HepG2 (cell line): ENCODE measurements at regions not wholly inside any gene's neighbourhood (a gene's known extent, or its start where the extent isn't known, plus 50 kb on each side); places are given as distances from the start of the nearest gene placed in this dataset.

Experiments used
- AKAP8 ChIP-seq: sonication (generic); formaldehyde crosslinking; IDR thresholded peaks from 2 replicates; pipeline ENCODE4 v1.5.1; 2020; ENCODE audit warnings: mild to moderate bottlenecking, missing genetic modification reagents
- ATF7 ChIP-seq, 2 experiments: fragments of 450-650 bp in 1 of 2; sonication (generic) in 1 of 2; formaldehyde crosslinking in 1 of 2; IDR thresholded peaks; 2 replicates each; pipeline versions ENCODE4 v1.4.0 to v1.6.1; 2016 to 2020; ENCODE audit warnings: antibody characterized with exemption in 1 of 2, mild to moderate bottlenecking in 1 of 2, missing genetic modification reagents in 1 of 2
- EP300 ChIP-seq, 3 experiments: sonication (generic) in 1 of 3; formaldehyde crosslinking in 1 of 3; IDR thresholded peaks; 2 replicates each; pipeline versions ENCODE4 v1.5.1 to v1.6.1; 2011 to 2020; ENCODE audit warnings: low read depth in 2 of 3, low read length in 2 of 3, borderline replicate concordance in 1 of 3, improper control_type of control experiment in 1 of 3, mild to moderate bottlenecking in 1 of 3, missing genetic modification reagents in 1 of 3, moderate library complexity in 1 of 3
- HNF4A ChIP-seq: sonication (generic); formaldehyde crosslinking; IDR thresholded peaks from 2 replicates; pipeline ENCODE4 v1.4.0; 2020; ENCODE audit warnings: missing genetic modification reagents
- MED1 ChIP-seq: sonication (generic); formaldehyde crosslinking; IDR thresholded peaks from 2 replicates; pipeline ENCODE4 v1.4.0; 2020; ENCODE audit warnings: missing genetic modification reagents
- MED13 ChIP-seq: sonication (generic); formaldehyde crosslinking; IDR thresholded peaks from 2 replicates; pipeline ENCODE4 v1.5.0; 2020; ENCODE audit warnings: missing genetic modification reagents
- MLXIP ChIP-seq: sonication (generic); formaldehyde crosslinking; IDR thresholded peaks from 2 replicates; pipeline ENCODE4 v1.9.0; 2021; ENCODE audit warnings: missing genetic modification reagents, borderline replicate concordance
- NCOA1 ChIP-seq: sonication (generic); formaldehyde crosslinking; IDR thresholded peaks from 2 replicates; pipeline ENCODE4 v1.9.0; 2021; ENCODE audit warnings: missing genetic modification reagents
- NR0B2 ChIP-seq: sonication (generic); formaldehyde crosslinking; IDR thresholded peaks from 2 replicates; pipeline ENCODE4 v1.4.0; 2020; ENCODE audit warnings: mild to moderate bottlenecking, missing genetic modification reagents
- PLRG1 ChIP-seq: fragments of 450-650 bp; conservative IDR thresholded peaks from 2 replicates; pipeline ENCODE4 v1.6.1; 2016
- SMYD3 ChIP-seq: sonication (generic); formaldehyde crosslinking; IDR thresholded peaks from 2 replicates; pipeline ENCODE4 v1.8.1; 2023; ENCODE audit warnings: mild to moderate bottlenecking, missing genetic modification reagents
- SOX5 ChIP-seq: IDR thresholded peaks from 2 replicates; pipeline ENCODE4 v1.6.1; 2016; ENCODE audit warnings: borderline replicate concordance
- TSC22D2 ChIP-seq: sonication (generic); formaldehyde crosslinking; IDR thresholded peaks from 2 replicates; pipeline ENCODE4 v1.5.1; 2020; ENCODE audit warnings: missing genetic modification reagents, mild to moderate bottlenecking, borderline replicate concordance
- ZBTB38 ChIP-seq: sonication (generic); formaldehyde crosslinking; IDR thresholded peaks from 2 replicates; pipeline ENCODE4 v1.5.1; 2020; ENCODE audit warnings: mild to moderate bottlenecking, missing genetic modification reagents
- ZMYM3 ChIP-seq: sonication (generic); formaldehyde crosslinking; IDR thresholded peaks from 2 replicates; pipeline ENCODE4 v1.5.1; 2020; ENCODE audit warnings: mild to moderate bottlenecking, missing genetic modification reagents
- ZNF350 ChIP-seq: sonication (generic); formaldehyde crosslinking; IDR thresholded peaks from 2 replicates; pipeline ENCODE4 v1.4.0; 2020; ENCODE audit warnings: mild to moderate bottlenecking, low read depth, missing genetic modification reagents, borderline replicate concordance
- ZNF549 ChIP-seq: sonication (generic); formaldehyde crosslinking; IDR thresholded peaks from 2 replicates; pipeline ENCODE4 v1.5.0; 2020; ENCODE audit warnings: missing genetic modification reagents
- ZSCAN9 ChIP-seq: IDR thresholded peaks from 2 replicates; pipeline ENCODE4 v1.6.1; 2016; ENCODE audit warnings: borderline replicate concordance
- TF ChIP-seq, protein P1 (sequence below): sonication (generic); formaldehyde crosslinking; IDR thresholded peaks from 2 replicates; pipeline ENCODE4 v1.9.0; 2021; ENCODE audit warnings: missing genetic modification reagents, mild to moderate bottlenecking, borderline replicate concordance
- TF ChIP-seq, protein P2 (sequence below): sonication (generic); formaldehyde crosslinking; IDR thresholded peaks from 2 replicates; pipeline ENCODE4 v1.5.1; 2020; ENCODE audit warnings: mild to moderate bottlenecking, missing genetic modification reagents, borderline replicate concordance
- TF ChIP-seq, protein P3 (sequence below), 2 experiments: fragments of 450-650 bp in 1 of 2; sonication (generic) in 1 of 2; formaldehyde crosslinking; IDR thresholded peaks; 2 replicates each; pipeline versions ENCODE4 v1.5.0 to v1.8.0; 2020 to 2022; ENCODE audit warnings: mild to moderate bottlenecking in 1 of 2, missing genetic modification reagents in 1 of 2

DNA sequence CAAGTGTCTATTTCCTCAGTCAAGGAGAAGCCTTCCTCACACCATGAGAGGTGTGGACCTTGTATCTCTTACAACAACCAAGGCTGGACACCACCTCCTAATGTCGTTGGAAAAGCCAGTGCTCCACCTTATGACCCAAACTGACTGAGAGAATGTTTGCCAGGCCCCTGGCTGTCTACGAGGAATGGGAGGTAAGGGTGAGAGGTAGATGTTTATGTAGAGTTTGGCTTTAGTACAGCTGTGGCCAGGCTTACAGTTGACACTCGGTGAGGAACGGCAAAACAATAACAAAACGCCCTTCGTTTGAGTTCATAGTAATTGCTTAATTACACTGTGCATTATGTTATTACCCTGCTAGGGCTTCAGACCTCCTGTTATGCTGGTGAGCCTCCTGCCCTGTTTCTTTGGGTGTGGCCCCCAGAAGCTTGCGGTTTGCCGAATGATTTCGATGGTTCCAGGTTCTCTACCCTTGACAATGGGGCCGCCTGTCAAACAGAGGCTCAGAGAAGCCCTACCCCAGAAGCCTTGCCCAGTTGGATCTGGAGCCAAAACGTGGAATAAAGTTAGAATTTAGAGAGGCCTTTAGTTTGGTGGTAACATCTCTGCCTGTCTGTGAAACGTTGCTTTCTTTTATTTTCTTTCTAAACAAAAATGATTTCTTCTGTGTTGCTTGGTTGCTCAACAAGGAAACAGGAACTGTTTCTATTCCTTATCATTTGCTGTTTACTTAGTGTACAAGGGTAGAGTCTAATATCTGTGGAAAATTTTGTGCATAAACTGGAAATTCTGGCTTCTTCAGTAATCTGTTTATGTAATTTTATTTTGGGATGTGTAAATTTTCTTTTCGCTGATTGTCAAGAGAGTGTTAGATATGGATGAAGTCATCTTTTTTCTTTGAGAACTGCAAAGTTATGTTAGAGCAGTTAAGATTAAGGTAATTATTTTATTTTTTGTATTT lies 60.4 kb upstream of the FOXQ1 start (continued):
- TF ChIP-seq, protein P1, sequence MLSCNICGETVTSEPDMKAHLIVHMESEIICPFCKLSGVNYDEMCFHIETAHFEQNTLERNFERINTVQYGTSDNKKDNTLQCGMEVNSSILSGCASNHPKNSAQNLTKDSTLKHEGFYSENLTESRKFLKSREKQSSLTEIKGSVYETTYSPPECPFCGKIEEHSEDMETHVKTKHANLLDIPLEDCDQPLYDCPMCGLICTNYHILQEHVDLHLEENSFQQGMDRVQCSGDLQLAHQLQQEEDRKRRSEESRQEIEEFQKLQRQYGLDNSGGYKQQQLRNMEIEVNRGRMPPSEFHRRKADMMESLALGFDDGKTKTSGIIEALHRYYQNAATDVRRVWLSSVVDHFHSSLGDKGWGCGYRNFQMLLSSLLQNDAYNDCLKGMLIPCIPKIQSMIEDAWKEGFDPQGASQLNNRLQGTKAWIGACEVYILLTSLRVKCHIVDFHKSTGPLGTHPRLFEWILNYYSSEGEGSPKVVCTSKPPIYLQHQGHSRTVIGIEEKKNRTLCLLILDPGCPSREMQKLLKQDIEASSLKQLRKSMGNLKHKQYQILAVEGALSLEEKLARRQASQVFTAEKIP (CRISPR knock-in tag): no peak
- TF ChIP-seq MED13 (CRISPR knock-in tag) (no peak), SMYD3 (CRISPR knock-in tag) (0 out of 2 replicates have a peak, but pooled peaks have one; percentile 24), ZSCAN9 (CRISPR knock-in tag) (no peak), MED1 (CRISPR knock-in tag) (peak; percentile 40; the same call in 1 of the 2 replicates), MLXIP (no peak), ZBTB38 (CRISPR knock-in tag) (peak; percentile 98), NR0B2 (CRISPR knock-in tag) (no peak), TSC22D2 (no peak), NCOA1 (CRISPR knock-in tag) (no peak), HNF4A (CRISPR knock-in tag) (0 out of 2 replicates have a peak, but pooled peaks have one; percentile 16), PLRG1 (no peak), ZNF350 (CRISPR knock-in tag) (no peak), SOX5 (CRISPR knock-in tag) (peak; percentile 51; the same call in 1 of the 2 replicates), ATF7 (IDR thresholded peaks at IDR 0.05) (0 out of 2 replicates have a peak, but pooled peaks have one; percentile 14), ATF7 (CRISPR knock-in tag; IDR thresholded peaks at IDR 0.05) (no peak), AKAP8 (CRISPR knock-in tag) (no peak), ZMYM3 (CRISPR knock-in tag) (0 out of 2 replicates have a peak, but pooled peaks have one; percentile 21), ZNF549 (no peak), EP300 (IDR thresholded peaks at IDR 0.05; ENCODE audit: low read depth in 2 of 2, low read length in 2 of 2) (peak in 1 of 2 experiments; percentile 79; a peak in 2 of 4 replicates), EP300 (CRISPR knock-in tag; IDR thresholded peaks at IDR 0.05; ENCODE audit: borderline replicate concordance) (no peak)
- TF ChIP-seq, protein P2, sequence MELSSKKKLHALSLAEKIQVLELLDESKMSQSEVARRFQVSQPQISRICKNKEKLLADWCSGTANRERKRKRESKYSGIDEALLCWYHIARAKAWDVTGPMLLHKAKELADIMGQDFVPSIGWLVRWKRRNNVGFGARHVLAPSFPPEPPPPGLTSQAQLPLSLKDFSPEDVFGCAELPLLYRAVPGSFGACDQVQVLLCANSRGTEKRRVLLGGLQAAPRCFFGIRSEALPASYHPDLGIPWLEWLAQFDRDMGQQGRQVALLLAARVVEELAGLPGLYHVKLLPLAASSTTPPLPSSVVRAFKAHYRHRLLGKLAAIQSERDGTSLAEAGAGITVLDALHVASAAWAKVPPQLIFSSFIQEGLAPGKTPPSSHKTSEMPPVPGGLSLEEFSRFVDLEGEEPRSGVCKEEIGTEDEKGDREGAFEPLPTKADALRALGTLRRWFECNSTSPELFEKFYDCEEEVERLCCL (CRISPR knock-in tag): no peak
- TF ChIP-seq, protein P3, sequence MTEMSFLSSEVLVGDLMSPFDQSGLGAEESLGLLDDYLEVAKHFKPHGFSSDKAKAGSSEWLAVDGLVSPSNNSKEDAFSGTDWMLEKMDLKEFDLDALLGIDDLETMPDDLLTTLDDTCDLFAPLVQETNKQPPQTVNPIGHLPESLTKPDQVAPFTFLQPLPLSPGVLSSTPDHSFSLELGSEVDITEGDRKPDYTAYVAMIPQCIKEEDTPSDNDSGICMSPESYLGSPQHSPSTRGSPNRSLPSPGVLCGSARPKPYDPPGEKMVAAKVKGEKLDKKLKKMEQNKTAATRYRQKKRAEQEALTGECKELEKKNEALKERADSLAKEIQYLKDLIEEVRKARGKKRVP (CRISPR knock-in tag; IDR thresholded peaks at IDR 0.05): peak in 1 of 2 experiments; percentile 52; a peak in 1 of 4 replicates
